HepG2 (cell line): ENCODE measurements at regions not wholly inside any gene's neighbourhood (a gene's known extent, or its start where the extent isn't known, plus 50 kb on each side); places are given as distances from the start of the nearest gene placed in this dataset.
A peak's percentile ranks its signal among the peaks of the same experiment; 100 is the strongest.

Experiments used
- BCL3 ChIP-seq: sonication (generic); formaldehyde crosslinking; IDR thresholded peaks from 2 replicates; pipeline ENCODE4 v1.5.1; 2020; ENCODE audit warnings: mild to moderate bottlenecking, missing genetic modification reagents, moderate library complexity
- ELF1 ChIP-seq: sonication (generic); formaldehyde crosslinking; IDR thresholded peaks from 2 replicates; pipeline ENCODE4 v1.4.0; 2020; ENCODE audit warnings: missing genetic modification reagents
- HMGXB3 ChIP-seq: sonication (generic); formaldehyde crosslinking; IDR thresholded peaks from 2 replicates; pipeline ENCODE4 v1.4.0; 2020; ENCODE audit warnings: missing genetic modification reagents, borderline replicate concordance
- KAT7 ChIP-seq: IDR thresholded peaks from 2 replicates; pipeline ENCODE4 v1.6.1; 2018; ENCODE audit warnings: borderline replicate concordance, missing compliant biosample characterization
- PHF21A ChIP-seq: sonication (generic); formaldehyde crosslinking; IDR thresholded peaks from 2 replicates; pipeline ENCODE4 v1.5.0; 2020; ENCODE audit warnings: mild to moderate bottlenecking, missing genetic modification reagents
- SALL1 ChIP-seq: sonication (generic); formaldehyde crosslinking; IDR thresholded peaks from 2 replicates; pipeline ENCODE4 v1.8.0; 2022; ENCODE audit warnings: mild to moderate bottlenecking, missing genetic modification reagents
- TAF15 ChIP-seq: fragments of 200-400 bp; formaldehyde crosslinking; IDR thresholded peaks from one replicate; pipeline ENCODE4 v1.6.1; 2018; ENCODE audit warnings: mild to moderate bottlenecking, low read depth, low read length; ENCODE audit not compliant: poor library complexity, severe bottlenecking
- ZKSCAN5 ChIP-seq: sonication (generic); formaldehyde crosslinking; IDR thresholded peaks from 2 replicates; pipeline ENCODE4 v1.5.1; 2020; ENCODE audit warnings: mild to moderate bottlenecking, missing genetic modification reagents
- ZMYM3 ChIP-seq: sonication (generic); formaldehyde crosslinking; IDR thresholded peaks from 2 replicates; pipeline ENCODE4 v1.5.1; 2020; ENCODE audit warnings: mild to moderate bottlenecking, missing genetic modification reagents
- ZNF33A ChIP-seq: sonication (generic); formaldehyde crosslinking; IDR thresholded peaks from 2 replicates; pipeline ENCODE4 v1.5.1; 2020; ENCODE audit warnings: missing genetic modification reagents, mild to moderate bottlenecking, moderate library complexity, borderline replicate concordance
- ZNF574 ChIP-seq: sonication (generic); formaldehyde crosslinking; IDR thresholded peaks from 2 replicates; pipeline ENCODE4 v1.4.0; 2020; ENCODE audit warnings: missing genetic modification reagents
- ZNF646 ChIP-seq: sonication (generic); formaldehyde crosslinking; IDR thresholded peaks from 2 replicates; pipeline ENCODE4 v1.9.0; 2021; ENCODE audit warnings: mild to moderate bottlenecking, missing genetic modification reagents
- ZNF670 ChIP-seq: sonication (generic); formaldehyde crosslinking; IDR thresholded peaks from 2 replicates; pipeline ENCODE4 v1.8.0; 2022; ENCODE audit warnings: mild to moderate bottlenecking, missing genetic modification reagents, borderline replicate concordance

- peak; percentile 51 for TF ChIP-seq SALL1 (CRISPR knock-in tag)
- 0 out of 2 replicates have a peak, but pooled peaks have one; percentile 57 for TF ChIP-seq ZKSCAN5
- TF ChIP-seq BCL3 (CRISPR knock-in tag), result no peak
- 0 out of 2 replicates have a peak, but pooled peaks have one; percentile 15 for TF ChIP-seq PHF21A (CRISPR knock-in tag)
- TF ChIP-seq KAT7 (CRISPR knock-in tag), result no peak
- TF ChIP-seq ZNF646 (CRISPR knock-in tag), result peak; percentile 21; the same call in 1 of the 2 replicates
- TF ChIP-seq HMGXB3 (CRISPR knock-in tag), result peak; percentile 80; the same call in 1 of the 2 replicates
- TF ChIP-seq TAF15, result no peak
- TF ChIP-seq ZMYM3 (CRISPR knock-in tag), result peak; percentile 69; the same call in 1 of the 2 replicates
- TF ChIP-seq ZNF33A (CRISPR knock-in tag), result 0 out of 2 replicates have a peak, but pooled peaks have one; percentile 64
- peak; percentile 56; the same call in 1 of the 2 replicates for TF ChIP-seq ZNF670 (CRISPR knock-in tag)
- no peak for TF ChIP-seq ELF1
- peak; percentile 39; the same call in 1 of the 2 replicates for TF ChIP-seq ZNF574
Observed at GRCh38 chr20:50417484-50418235, 92.5 kb upstream of the PTPN1 start (continued).
